ENCODE measurements at regions not wholly inside any gene's neighbourhood (a gene's known extent, or its start where the extent isn't known, plus 50 kb on each side); places are given as distances from the start of the nearest gene placed in this dataset.

GRCh38 chr6:21845439-21846140 is 252.0 kb downstream of the SOX4 start:
- dilution Hi-C loops (cut with MboI; ENCODE audit: extremely low pct_ligation_motif_present, low sequenced_read_pairs): no loop called here
- BruUV-seq (replicated peaks): TSS peak; percentile 31
- no peaks in the 10 kb centered on the region for H3K9me3 ChIP-seq (replicated peaks; ENCODE audit: control insufficient read depth, insufficient read depth, low read length)
- POLR2A ChIA-PET: interaction anchor here (4.9 kb wide), 1 partner anchor 252 kb away, joined by 47 read pairs; the partner anchor contains the start of gene SOX4
- no peaks in the 10 kb centered on the region for H3K36me3 ChIP-seq (ENCODE audit: control insufficient read depth in 2 of 2, extremely low read depth in 1 of 2, insufficient read depth in 2 of 2, low read length in 2 of 2)
- H3K9me1 ChIP-seq (replicated peaks; ENCODE audit: control insufficient read depth, extremely low read depth, insufficient read depth, low read length): no peaks in the 10 kb centered on the region
- FAIRE-seq (no peak), DNase-seq (ENCODE audit: low read depth, low spot score) (no peak)
- CTCF ChIA-PET: interaction anchor here (0.8 to 1.5 kb wide), 6 partner anchors 22 to 119 kb away, joined by 3 to 4 read pairs (median 3); no protein-coding TSS in a partner anchor
- peak overlapping the region; percentile 82 for H3K9ac ChIP-seq (replicated peaks; ENCODE audit: extremely low read depth, insufficient read depth, low read length)
- no peaks in the 10 kb centered on the region for H3K79me2 ChIP-seq (ENCODE audit: control insufficient read depth, insufficient read depth, low read length)
- peak overlapping the region; percentile 98 for H3K27ac ChIP-seq (ENCODE audit: insufficient read depth, low read depth, low read length)
- no peaks in the 10 kb centered on the region for H4K20me1 ChIP-seq (replicated peaks; ENCODE audit: control insufficient read depth, extremely low read depth, insufficient read depth, low read length)
- no peak overlapping the region for H2AFZ ChIP-seq (ENCODE audit: low read depth, low read length)
- TF ChIP-seq FOS (IDR thresholded peaks at IDR 0.05; ENCODE audit: borderline replicate concordance, insufficient read depth, low read length) (no peak), CTCF (IDR thresholded peaks at IDR 0.05; ENCODE audit: extremely low read depth in 1 of 2, insufficient read depth in 1 of 2, low read depth in 1 of 2, low read length in 2 of 2) (no peak), JUN (IDR thresholded peaks at IDR 0.05; ENCODE audit: borderline replicate concordance, insufficient read depth, insufficient read length, low read depth) (no peak), MYC (IDR thresholded peaks at IDR 0.05; ENCODE audit: low read depth, low read length) (no peak), MAX (IDR thresholded peaks at IDR 0.05; ENCODE audit: insufficient read depth, insufficient read length) (no peak), POLR2A (IDR thresholded peaks at IDR 0.05; ENCODE audit: low read depth, low read length) (no peak), POLR2AphosphoS5 (IDR thresholded peaks at IDR 0.05; ENCODE audit: insufficient read depth, low read depth, low read length) (no peak), EZH2 (IDR thresholded peaks at IDR 0.05; ENCODE audit: borderline replicate concordance, low read depth, low read length, severe bottlenecking) (no peak), GATA2 (IDR thresholded peaks at IDR 0.05; ENCODE audit: insufficient read depth, insufficient read length, low read depth, low read length) (no peak)
- H3K4me2 ChIP-seq (ENCODE audit: insufficient read depth, low read length): peak overlapping the region; percentile 92
- H3K4me1 ChIP-seq (ENCODE audit: control insufficient read depth, extremely low read depth, insufficient read depth, low read length): peaks cover 64% of the 10 kb centered on the region
- intact Hi-C loops (cut with micrococcal nuclease): loop anchor here (1.0 to 5.0 kb wide), 9 partner anchors 141 to 1039 kb away; no protein-coding TSS in a partner anchor
- H3K4me3 ChIP-seq (replicated peaks in 1 of 3; ENCODE audit: insufficient read depth in 1 of 3, low read depth in 1 of 3, low read length in 3 of 3): no peak overlapping the region
- H3K27me3 ChIP-seq (ENCODE audit: control insufficient read depth in 2 of 2, insufficient read depth in 2 of 2, low read length in 2 of 2): no peaks in the 10 kb centered on the region

Data from endothelial cell of umbilical vein (primary cell).